Adrenal gland (tissue), 9 donors: ENCODE measurements at regions not wholly inside any gene's neighbourhood (a gene's known extent, or its start where the extent isn't known, plus 50 kb on each side); places are given as distances from the start of the nearest gene placed in this dataset.

Experiments
- DNase-seq, 7 donors: peaks; one replicate each; pipeline ENCODE4 v3.0.0-alpha.2; 2019 to 2020
- H3K27ac ChIP-seq, 5 donors: fragments of 200-600 bp; sonication (generic) in 4 of 5; 1 replicate in 3 of 5; 2 replicates in 2 of 5; pipeline versions ENCODE4 v1.5.1 to v1.8.0; 2016 to 2020; ENCODE audit warnings: mild to moderate bottlenecking in 1 of 5
- H3K27me3 ChIP-seq: fragments of 200-600 bp; 2 replicates; pipeline ENCODE4 v1.8.0; 2021
- H3K36me3 ChIP-seq, 2 donors: fragments of 200-600 bp; replicated peaks in 1 of 2; 1 replicate in 1 of 2; 2 replicates in 1 of 2; pipeline versions ENCODE4 v1.5.1 to v1.8.0; 2018 to 2022
- H3K4me1 ChIP-seq, 2 donors: fragments of 200-600 bp; replicated peaks in 1 of 2; 1 replicate in 1 of 2; 2 replicates in 1 of 2; pipeline versions ENCODE4 v1.5.1 to v1.8.0; 2018 to 2021
- H3K4me3 ChIP-seq, 4 donors: fragments of 200-600 bp; sonication (generic) in 3 of 4; one replicate each; pipeline ENCODE4 v1.5.1; 2016 to 2018
- H3K9me3 ChIP-seq, 3 donors: fragments of 200-600 bp; sonication (generic) in 1 of 3; replicated peaks in 1 of 3; 1 replicate in 2 of 3; 2 replicates in 1 of 3; pipeline versions ENCODE4 v1.5.1 to v1.8.0; 2016 to 2021
- CTCF ChIP-seq, 6 experiments: fragments of 450-650 bp in 4 of 6; fragments of 200-600 bp in 2 of 6; sonication (generic) in 1 of 6; IDR thresholded peaks; 1 replicate in 5 of 6; 2 replicates in 1 of 6; pipeline versions ENCODE4 v1.5.1 to v1.8.0; 2016 to 2021; ENCODE audit warnings: antibody characterized with exemption in 6 of 6, mild to moderate bottlenecking in 2 of 6, moderate library complexity in 1 of 6
- POLR2A ChIP-seq, 2 donors: fragments of 450-650 bp; IDR thresholded peaks; one replicate each; pipeline ENCODE4 v1.6.1; 2017; ENCODE audit warnings: antibody characterized with exemption in 2 of 2, mild to moderate bottlenecking in 2 of 2, moderate library complexity in 1 of 2
- WGBS, 4 donors: extraction: QIAGEN DNeasy Blood & Tissue Kit in 2 of 4; methylation state at CpG; one replicate each; pipeline versions ENCODE4 v1.1.5 to v1.1.7; 2013 to 2017; 5-methylcytosine and 5-hydroxymethylcytosine counted together
- intact Hi-C, 2 donors: fragments of 100-400 bp; cut with DNase I; formaldehyde crosslinking; loops; one replicate each; pipeline versions ENCODE4 v1.14.1 to v1.15.0; 2022 to 2023
- donor health status: healthy with polysubstance abuse.
- donor health status: Bipolar disorder and iron deficiency.
- donor health status: DM: yes; HTN: yes; CAD: no.
- donor health status: DM: no; HTN: no; CAD: no.
- donor health status: DM: no; HTN: no; CAD: no.

GRCh38 chr1:56003846-56004245 lies 575.5 kb downstream of the PLPP3 start:
- Histone ChIP-seq H3K4me3 (no peak overlapping the region), H3K36me3 (no peaks in the 10 kb centered on the region), H3K9me3 (no peaks in the 10 kb centered on the region), H3K27me3 (no peaks in the 10 kb centered on the region), H3K4me1 (no peaks in the 10 kb centered on the region), H3K27ac (no peak overlapping the region)
- no peak for DNase-seq
- intact Hi-C loops: no loop called here
- no peak for TF ChIP-seq CTCF (IDR thresholded peaks at IDR 0.05)
- 73 to 83% (median 79%) methylated on average over 1 of the region's 1 CpG for WGBS, 4 donors

- TF ChIP-seq POLR2A (IDR thresholded peaks at IDR 0.05) (no peak), CTCF (IDR thresholded peaks at IDR 0.05) (no peak)
- Histone ChIP-seq H3K9me3 (no peaks in the 10 kb centered on the region), H3K27me3 (no peaks in the 10 kb centered on the region), H3K4me3 (no peak overlapping the region), H3K4me1 (no peaks in the 10 kb centered on the region), H3K27ac (no peak overlapping the region), H3K36me3 (no peaks in the 10 kb centered on the region)
- WGBS, 4 donors: 65 to 82% (median 73%) methylated on average over 5 of the region's 5 CpGs
- no peak for DNase-seq
- intact Hi-C loops: no loop called here
These were observed 577.1 kb downstream of the PLPP3 start for GRCh38 chr1:56002231-56002630.

GRCh38 chr1:56000424-56000823 lies 578.9 kb downstream of the PLPP3 start:
- H3K9me3 ChIP-seq: no peaks in the 10 kb centered on the region
- intact Hi-C loops: no loop called here
- TF ChIP-seq CTCF (IDR thresholded peaks at IDR 0.05) (no peak), POLR2A (IDR thresholded peaks at IDR 0.05) (no peak)

GRCh38 chr1:55997536-55997935 lies 581.8 kb downstream of the PLPP3 start:
- no peak overlapping the region for H3K27ac ChIP-seq
- H3K9me3 ChIP-seq: no peaks in the 10 kb centered on the region
- H3K27me3 ChIP-seq: no peaks in the 10 kb centered on the region
- TF ChIP-seq CTCF (IDR thresholded peaks at IDR 0.05) (no peak), POLR2A (IDR thresholded peaks at IDR 0.05) (no peak)
- no peaks in the 10 kb centered on the region for H3K36me3 ChIP-seq
- H3K4me3 ChIP-seq: no peak overlapping the region
- no peaks in the 10 kb centered on the region for H3K4me1 ChIP-seq
- WGBS, 4 donors: 29 to 48% (median 42%) methylated on average over 1 of the region's 1 CpG
- intact Hi-C loops: no loop called here
- no peak for DNase-seq

More at GRCh38 chr1:56000424-56000823, 578.9 kb downstream of the PLPP3 start:
- DNase-seq: no peak
- Histone ChIP-seq H3K4me3 (no peak overlapping the region), H3K27ac (no peak overlapping the region), H3K4me1 (no peaks in the 10 kb centered on the region), H3K27me3 (no peaks in the 10 kb centered on the region), H3K36me3 (no peaks in the 10 kb centered on the region)
- WGBS, 4 donors: 82 to 93% (median 88%) methylated on average over 3 of the region's 3 CpGs
